GM18498 (cell line): ENCODE measurements at regions not wholly inside any gene's neighbourhood (a gene's known extent, or its start where the extent isn't known, plus 50 kb on each side); places are given as distances from the start of the nearest gene placed in this dataset.
"Not testable (repeated sequence)": the region's sequence is repeated elsewhere in the genome, so short reads cannot be mapped to it uniquely, and the experiment has no call there.

Source experiments
- ATAC-seq: cut with Tn5 transposase; IDR thresholded peaks from one replicate; pipeline ENCODE4 v1.9.1; 2021; ENCODE audit warnings: mild to moderate bottlenecking, moderate library complexity; ENCODE audit not compliant: unreplicated experiment

- ATAC-seq, result no peak
Observed at GRCh38 chr16:51306116-51306515, 155.0 kb upstream of the SALL1 start.

- ATAC-seq, result no peak
Observed at GRCh38 chr16:51305337-51305736, 154.3 kb upstream of the SALL1 start.

- no peak for ATAC-seq
Observed at GRCh38 chr16:51302042-51302441, 151.0 kb upstream of the SALL1 start.

GRCh38 chr16:51298800-51299199, 147.7 kb upstream of the SALL1 start:
- no peak for ATAC-seq

- no peak for ATAC-seq
Observed at GRCh38 chr16:51290442-51291285, 139.6 kb upstream of the SALL1 start.

- no peak for ATAC-seq
Observed at GRCh38 chr16:51289336-51289735, 138.3 kb upstream of the SALL1 start.

- ATAC-seq, result no peak
Observed at GRCh38 chr16:51287121-51287755, 136.2 kb upstream of the SALL1 start.

GRCh38 chr16:51286272-51286671, 135.2 kb upstream of the SALL1 start:
- ATAC-seq, result no peak

- ATAC-seq, result no peak
Observed at GRCh38 chr16:51276336-51276735, 125.3 kb upstream of the SALL1 start.

- ATAC-seq, result no peak
Observed at GRCh38 chr16:51272420-51272819, 121.3 kb upstream of the SALL1 start.

- no peak for ATAC-seq
Observed at GRCh38 chr16:51271156-51271701, 120.2 kb upstream of the SALL1 start.

- no peak for ATAC-seq
Observed at GRCh38 chr16:51268237-51268636, 117.2 kb upstream of the SALL1 start.

GRCh38 chr16:51267681-51268080, 116.6 kb upstream of the SALL1 start:
- ATAC-seq, result no peak

- no peak for ATAC-seq
Observed at GRCh38 chr16:51262428-51262827, 111.4 kb upstream of the SALL1 start.

- no peak for ATAC-seq
Observed at GRCh38 chr16:51261919-51262318, 110.8 kb upstream of the SALL1 start.

- no peak for ATAC-seq
Observed at GRCh38 chr16:51255349-51255972, 104.4 kb upstream of the SALL1 start.

- ATAC-seq, result not testable (repeated sequence)
Observed at GRCh38 chr16:51254390-51254789, 103.3 kb upstream of the SALL1 start.

GRCh38 chr16:51248217-51248616, 97.1 kb upstream of the SALL1 start:
- ATAC-seq, result no peak

GRCh38 chr16:51245658-51245995, 94.6 kb upstream of the SALL1 start:
- ATAC-seq, result no peak

GRCh38 chr16:51244887-51245657, 94.0 kb upstream of the SALL1 start:
- ATAC-seq, result no peak

GRCh38 chr16:51243936-51244436, 92.9 kb upstream of the SALL1 start:
- ATAC-seq, result no peak
